Ascending aorta (tissue), 2 donors: ENCODE measurements at regions not wholly inside any gene's neighbourhood (a gene's known extent, or its start where the extent isn't known, plus 50 kb on each side); places are given as distances from the start of the nearest gene placed in this dataset.
"Not testable (repeated sequence)": the region's sequence is repeated elsewhere in the genome, so short reads cannot be mapped to it uniquely, and the experiment has no call there.

Source experiments
- DNase-seq, 2 donors: peaks; one replicate each; pipeline ENCODE4 v3.0.0-alpha.2; 2019; ENCODE audit warnings: low spot score in 2 of 2
- H3K27ac ChIP-seq, 2 donors: fragments of 200-600 bp; sonication (generic); one replicate each; pipeline ENCODE4 v1.5.1; 2016 to 2017; ENCODE audit warnings: mild to moderate bottlenecking in 1 of 2
- H3K27me3 ChIP-seq: fragments of 200-600 bp; sonication (generic); one replicate; pipeline ENCODE4 v1.5.1; 2017
- H3K36me3 ChIP-seq, 2 donors: fragments of 200-600 bp; sonication (generic); one replicate each; pipeline ENCODE4 v1.5.1; 2016
- H3K4me1 ChIP-seq, 2 donors: fragments of 200-600 bp; sonication (generic); one replicate each; pipeline ENCODE4 v1.5.1; 2016 to 2017; ENCODE audit warnings: mild to moderate bottlenecking in 1 of 2
- H3K4me3 ChIP-seq, 2 donors: fragments of 200-600 bp; sonication (generic); one replicate each; pipeline ENCODE4 v1.5.1; 2016 to 2017; ENCODE audit warnings: mild to moderate bottlenecking in 1 of 2
- H3K9me3 ChIP-seq, 2 donors: fragments of 200-600 bp; sonication (generic); one replicate each; pipeline ENCODE4 v1.5.1; 2016
- intact Hi-C: fragments of 100-400 bp; cut with DNase I; formaldehyde crosslinking; loops from one replicate; pipeline ENCODE4 v1.15.1; 2023
- TF ChIP-seq, protein P1 (sequence below), 3 experiments: fragments of 200-600 bp in 2 of 3; fragments of 450-650 bp in 1 of 3; sonication (generic) in 2 of 3; IDR thresholded peaks; one replicate each; pipeline ENCODE4 v1.5.1; 2016 to 2019; ENCODE audit warnings: antibody characterized with exemption in 3 of 3, mild to moderate bottlenecking in 1 of 3, moderate library complexity in 1 of 3

DNA sequence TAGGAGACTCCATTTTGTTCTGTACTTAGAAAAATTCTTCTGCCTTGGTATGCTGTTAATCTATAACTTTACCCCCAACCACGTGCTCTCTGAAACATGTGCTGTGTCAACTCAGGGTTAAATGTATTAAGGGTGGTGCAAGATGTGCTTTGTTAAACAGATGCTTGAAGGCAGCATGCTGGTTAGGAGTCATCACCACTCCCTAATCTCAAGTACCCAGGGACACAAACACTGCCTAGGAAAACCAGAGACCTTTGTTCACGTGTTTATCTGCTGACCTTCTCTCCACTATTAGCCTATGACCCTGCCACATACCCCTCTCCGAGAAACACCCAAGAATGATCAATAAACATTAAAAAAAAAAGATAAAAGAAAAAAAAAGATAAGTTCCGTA, 93.0 kb upstream of the ZNF519 start:
- H3K9me3 ChIP-seq, H3K27ac ChIP-seq, DNase-seq, H3K4me1 ChIP-seq, intact Hi-C loops, H3K27me3 ChIP-seq, H3K36me3 ChIP-seq, H3K4me3 ChIP-seq: not testable (repeated sequence)

DNA sequence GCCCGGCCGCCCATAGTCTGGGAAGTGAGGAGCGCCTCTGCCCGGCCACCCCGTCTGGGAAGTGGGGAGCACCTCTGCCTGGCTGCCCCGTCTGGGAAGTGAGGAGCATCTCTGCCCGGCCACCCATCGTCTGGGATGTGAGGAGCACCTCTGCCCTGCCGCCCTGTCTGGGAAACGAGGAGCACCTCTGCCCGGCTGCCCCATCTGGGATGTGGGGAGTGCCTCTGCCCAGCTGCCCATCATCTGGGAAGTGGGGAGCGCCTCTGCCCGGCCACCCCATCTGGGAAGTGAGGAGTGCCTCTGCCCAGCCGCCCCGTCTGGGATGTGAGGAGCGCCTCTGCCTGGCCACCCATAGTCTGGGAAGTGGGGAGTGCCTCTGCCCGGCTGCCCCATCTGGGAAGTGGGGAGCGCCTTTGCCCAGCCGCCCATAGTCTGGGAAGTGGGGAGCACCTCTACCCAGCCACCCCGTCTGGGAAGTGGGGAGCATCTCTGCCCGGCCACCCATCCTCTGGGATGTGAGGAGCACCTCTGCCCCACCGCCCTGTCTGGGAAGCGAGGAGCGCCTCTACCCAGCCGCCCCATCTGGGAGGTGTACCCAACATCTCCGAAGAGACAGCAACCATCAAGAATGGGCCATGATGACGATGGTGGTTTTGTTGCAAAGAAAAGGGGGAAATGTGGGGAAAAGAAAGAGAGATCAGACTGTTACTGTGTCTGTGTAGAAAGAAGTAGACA, 92.5 kb upstream of the ZNF519 start:
- intact Hi-C loops, H3K27ac ChIP-seq, DNase-seq, H3K4me3 ChIP-seq, H3K4me1 ChIP-seq, H3K27me3 ChIP-seq, H3K9me3 ChIP-seq, H3K36me3 ChIP-seq: not testable (repeated sequence)

DNA sequence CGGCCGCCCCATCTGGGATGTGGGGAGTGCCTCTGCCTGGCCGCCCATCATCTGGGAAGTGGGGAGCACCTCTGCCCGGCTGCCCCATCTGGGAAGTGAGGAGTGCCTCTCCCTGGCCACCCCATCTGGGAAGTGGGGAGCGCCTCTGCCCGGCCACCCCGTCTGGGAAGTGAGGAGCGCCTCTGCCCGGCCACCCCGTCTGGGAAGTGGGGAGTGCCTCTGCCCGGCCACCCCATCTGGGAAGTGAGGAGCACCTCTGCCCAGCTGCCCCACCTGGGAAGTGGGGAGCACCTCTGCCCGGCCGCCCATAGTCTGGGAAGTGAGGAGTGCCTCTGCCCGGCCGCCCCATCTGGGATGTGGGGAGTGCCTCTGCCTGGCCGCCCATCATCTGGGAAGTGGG, 91.7 kb upstream of the ZNF519 start:
- H3K9me3 ChIP-seq, intact Hi-C loops: not testable (repeated sequence)

DNA sequence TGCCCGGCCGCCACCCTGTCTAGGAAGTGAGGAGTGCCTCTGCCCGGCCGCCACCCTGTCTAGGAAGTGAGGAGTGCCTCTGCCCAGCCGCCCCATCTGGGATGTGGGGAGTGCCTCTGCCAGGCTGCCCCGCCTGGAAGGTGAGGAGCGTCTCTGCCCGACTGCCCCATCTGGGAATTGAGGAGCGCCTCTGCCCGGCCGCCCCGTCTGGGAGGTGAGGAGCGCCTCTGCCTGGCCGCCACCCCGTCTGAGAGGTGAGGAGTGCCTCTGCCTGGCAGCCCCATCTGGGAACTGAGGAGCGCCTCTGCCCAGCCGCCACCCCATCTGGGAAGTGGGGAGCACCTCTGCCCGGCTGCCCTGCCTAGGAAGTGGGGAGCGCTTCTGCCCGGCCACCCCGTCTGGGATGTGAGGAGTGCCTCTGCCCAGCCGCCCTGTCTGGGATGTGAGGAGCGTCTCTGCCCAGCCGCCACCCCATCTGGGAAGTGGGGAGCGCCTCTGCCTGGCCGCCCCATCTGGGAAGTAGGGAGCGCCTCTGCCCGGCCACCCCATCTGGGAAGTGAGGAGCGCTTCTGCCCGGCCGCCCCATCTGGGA, 91.1 kb upstream of the ZNF519 start:
- H3K36me3 ChIP-seq, intact Hi-C loops, H3K4me3 ChIP-seq, DNase-seq, H3K9me3 ChIP-seq, H3K27me3 ChIP-seq, H3K4me1 ChIP-seq, H3K27ac ChIP-seq: not testable (repeated sequence)

More for the DNA sequence above, 91.7 kb upstream of the ZNF519 start:
- not testable (repeated sequence) for H3K36me3 ChIP-seq, H3K27me3 ChIP-seq, H3K4me3 ChIP-seq, H3K27ac ChIP-seq, H3K4me1 ChIP-seq, DNase-seq

DNA sequence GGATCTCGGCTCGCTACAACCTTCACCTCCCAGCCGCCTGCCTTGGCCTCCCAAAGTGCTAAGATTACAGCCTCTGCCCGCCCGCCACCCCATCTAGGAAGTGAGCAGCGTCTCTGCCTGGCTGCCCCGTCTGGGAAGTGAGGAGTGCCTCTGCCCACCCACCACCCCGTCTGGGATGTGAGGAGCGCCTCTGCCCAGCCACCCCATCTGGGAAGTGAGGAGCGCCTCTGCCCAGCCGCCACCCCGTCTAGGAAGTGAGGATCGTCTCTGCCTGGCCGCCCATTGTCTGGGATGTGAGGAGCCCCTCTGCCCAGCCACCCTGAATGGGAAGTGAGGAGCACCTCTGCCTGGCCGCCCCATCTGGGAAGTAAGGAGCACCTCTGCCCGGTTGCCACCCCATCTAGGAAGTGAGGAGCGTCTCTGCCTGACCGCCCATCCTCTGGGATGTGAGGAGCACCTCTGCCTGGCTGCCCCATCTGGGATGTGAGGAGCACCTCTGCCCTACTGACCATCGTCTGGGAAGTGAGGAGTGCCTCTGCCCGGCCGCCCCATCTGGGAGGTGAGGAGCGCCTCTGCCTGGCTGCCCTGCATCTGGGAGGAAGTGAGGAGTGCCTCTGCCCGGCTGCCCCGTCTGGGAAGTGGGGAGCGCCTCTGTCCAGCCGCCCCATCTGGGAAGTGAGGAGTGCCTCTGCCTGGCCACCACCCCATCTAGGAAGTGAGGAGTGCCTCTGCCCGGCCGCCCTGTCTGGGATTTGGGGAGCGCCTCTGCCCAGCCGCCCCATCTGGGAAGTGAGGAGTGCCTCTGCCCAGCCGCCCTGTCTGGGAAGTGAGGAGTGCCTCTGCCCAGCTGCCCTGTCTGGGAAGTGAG, 90.4 kb upstream of the ZNF519 start:
- H3K4me3 ChIP-seq, intact Hi-C loops, DNase-seq: not testable (repeated sequence)

DNA sequence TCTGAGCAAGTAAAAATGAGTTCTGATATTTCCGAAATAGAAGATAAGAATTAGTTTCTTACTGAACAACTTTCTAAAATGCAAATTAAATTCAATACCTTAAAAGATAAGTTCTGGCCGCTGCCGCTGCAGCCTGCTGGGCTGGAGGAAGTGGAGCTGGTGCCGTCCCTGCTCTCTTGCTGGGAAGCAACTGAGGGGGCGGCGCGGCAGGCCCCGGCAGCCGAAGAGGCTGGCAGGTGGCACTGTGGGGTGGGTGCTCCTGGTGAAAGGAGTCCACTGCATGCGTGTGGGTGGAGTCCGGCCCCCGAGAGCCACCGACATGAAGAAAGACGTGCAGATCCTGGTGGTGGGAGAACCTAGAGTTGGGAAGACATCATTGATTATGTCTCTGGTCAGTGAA, 89.5 kb upstream of the ZNF519 start:
- intact Hi-C loops = no loop called here
- TF ChIP-seq, protein P1, sequence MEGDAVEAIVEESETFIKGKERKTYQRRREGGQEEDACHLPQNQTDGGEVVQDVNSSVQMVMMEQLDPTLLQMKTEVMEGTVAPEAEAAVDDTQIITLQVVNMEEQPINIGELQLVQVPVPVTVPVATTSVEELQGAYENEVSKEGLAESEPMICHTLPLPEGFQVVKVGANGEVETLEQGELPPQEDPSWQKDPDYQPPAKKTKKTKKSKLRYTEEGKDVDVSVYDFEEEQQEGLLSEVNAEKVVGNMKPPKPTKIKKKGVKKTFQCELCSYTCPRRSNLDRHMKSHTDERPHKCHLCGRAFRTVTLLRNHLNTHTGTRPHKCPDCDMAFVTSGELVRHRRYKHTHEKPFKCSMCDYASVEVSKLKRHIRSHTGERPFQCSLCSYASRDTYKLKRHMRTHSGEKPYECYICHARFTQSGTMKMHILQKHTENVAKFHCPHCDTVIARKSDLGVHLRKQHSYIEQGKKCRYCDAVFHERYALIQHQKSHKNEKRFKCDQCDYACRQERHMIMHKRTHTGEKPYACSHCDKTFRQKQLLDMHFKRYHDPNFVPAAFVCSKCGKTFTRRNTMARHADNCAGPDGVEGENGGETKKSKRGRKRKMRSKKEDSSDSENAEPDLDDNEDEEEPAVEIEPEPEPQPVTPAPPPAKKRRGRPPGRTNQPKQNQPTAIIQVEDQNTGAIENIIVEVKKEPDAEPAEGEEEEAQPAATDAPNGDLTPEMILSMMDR (IDR thresholded peaks at IDR 0.05) = no peak
- H3K27me3 ChIP-seq = no peaks in the 10 kb centered on the region
- no peaks in the 10 kb centered on the region for H3K9me3 ChIP-seq
- no peak for DNase-seq
- no peaks in the 10 kb centered on the region for H3K4me1 ChIP-seq
- H3K4me3 ChIP-seq = no peak overlapping the region
- H3K27ac ChIP-seq = no peak overlapping the region
- no peaks in the 10 kb centered on the region for H3K36me3 ChIP-seq

More for the DNA sequence above, 90.4 kb upstream of the ZNF519 start:
- H3K9me3 ChIP-seq, H3K36me3 ChIP-seq, H3K27me3 ChIP-seq, H3K27ac ChIP-seq, H3K4me1 ChIP-seq: not testable (repeated sequence)

DNA sequence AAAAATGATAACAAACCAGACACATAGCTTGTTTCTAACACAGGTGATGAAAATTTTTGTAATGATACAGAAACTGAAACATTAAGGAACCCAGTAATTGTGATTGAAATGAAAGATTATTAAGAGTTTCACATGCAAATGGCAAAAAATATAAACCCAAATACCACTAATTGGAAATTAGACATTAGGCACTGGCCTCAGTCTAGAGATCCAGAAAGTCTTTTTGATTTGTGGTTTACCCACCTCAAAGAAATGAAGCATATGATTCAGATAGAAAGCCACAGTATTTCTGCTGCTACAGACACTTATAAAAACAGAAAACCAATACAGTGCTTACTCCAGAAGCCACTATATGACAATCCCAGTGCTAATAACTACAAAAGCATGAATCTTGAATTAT, 83.7 kb upstream of the ZNF519 start:
- H3K27me3 ChIP-seq, H3K36me3 ChIP-seq, H3K4me1 ChIP-seq, DNase-seq, H3K27ac ChIP-seq, intact Hi-C loops, H3K4me3 ChIP-seq, H3K9me3 ChIP-seq: not testable (repeated sequence)

DNA sequence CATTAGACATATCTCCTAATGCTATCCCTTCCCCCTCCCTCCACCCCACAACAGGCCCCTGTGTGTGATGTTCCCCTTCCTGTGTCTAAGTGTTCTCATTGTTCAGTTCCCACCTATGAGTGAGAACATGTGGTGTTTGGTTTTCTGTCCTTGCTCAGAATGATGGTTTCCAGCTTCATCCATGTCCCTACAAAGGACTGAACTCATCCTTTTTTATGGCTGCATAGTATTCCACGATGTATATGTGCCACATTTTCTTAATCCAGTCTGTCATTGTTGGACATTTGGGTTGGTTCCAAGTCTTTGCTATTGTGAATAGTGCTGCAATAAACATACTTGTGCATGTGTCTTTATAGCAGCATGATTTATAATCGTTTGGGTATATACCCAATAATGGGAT, 71.2 kb upstream of the ZNF519 start:
- H3K27me3 ChIP-seq, H3K9me3 ChIP-seq, H3K27ac ChIP-seq, H3K36me3 ChIP-seq, H3K4me3 ChIP-seq, DNase-seq, intact Hi-C loops, H3K4me1 ChIP-seq: not testable (repeated sequence)

DNA sequence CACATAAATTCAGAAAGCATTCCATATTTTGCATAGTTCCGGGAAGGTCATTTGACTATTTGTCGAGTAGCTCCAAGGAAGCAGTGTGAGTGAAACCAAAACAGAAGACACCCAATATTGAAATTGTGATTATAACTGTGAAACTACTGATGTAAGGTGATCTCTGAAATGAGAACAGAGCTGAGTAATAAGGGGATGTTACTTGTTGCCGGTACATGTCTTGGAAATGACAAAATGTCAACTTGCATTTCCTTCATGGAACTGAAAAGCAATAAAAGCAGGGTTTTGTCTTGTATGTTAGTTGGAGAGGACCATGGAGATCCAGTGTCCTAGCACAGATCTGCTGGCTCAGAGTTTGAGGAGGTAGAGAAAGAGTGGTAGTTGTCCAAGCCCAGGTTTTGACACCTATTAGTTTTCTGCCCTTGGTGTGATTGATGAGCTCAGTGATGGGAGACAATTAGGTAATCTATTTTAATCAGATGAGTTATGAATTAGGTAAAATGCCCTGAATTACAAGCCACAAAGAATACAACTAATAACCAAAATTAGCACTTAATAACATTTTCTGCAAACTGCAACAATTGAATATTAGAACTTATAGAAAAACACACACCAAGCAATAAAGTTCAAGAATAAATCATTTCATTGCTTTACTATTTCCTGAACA, 58.7 kb upstream of the ZNF519 start:
- H3K4me3 ChIP-seq, DNase-seq, H3K27me3 ChIP-seq, H3K36me3 ChIP-seq, H3K27ac ChIP-seq, H3K4me1 ChIP-seq, intact Hi-C loops, H3K9me3 ChIP-seq: not testable (repeated sequence)
